ENCODE measurements at regions not wholly inside any gene's neighbourhood (a gene's known extent, or its start where the extent isn't known, plus 50 kb on each side); places are given as distances from the start of the nearest gene placed in this dataset.

- TF ChIP-seq, protein P1, sequence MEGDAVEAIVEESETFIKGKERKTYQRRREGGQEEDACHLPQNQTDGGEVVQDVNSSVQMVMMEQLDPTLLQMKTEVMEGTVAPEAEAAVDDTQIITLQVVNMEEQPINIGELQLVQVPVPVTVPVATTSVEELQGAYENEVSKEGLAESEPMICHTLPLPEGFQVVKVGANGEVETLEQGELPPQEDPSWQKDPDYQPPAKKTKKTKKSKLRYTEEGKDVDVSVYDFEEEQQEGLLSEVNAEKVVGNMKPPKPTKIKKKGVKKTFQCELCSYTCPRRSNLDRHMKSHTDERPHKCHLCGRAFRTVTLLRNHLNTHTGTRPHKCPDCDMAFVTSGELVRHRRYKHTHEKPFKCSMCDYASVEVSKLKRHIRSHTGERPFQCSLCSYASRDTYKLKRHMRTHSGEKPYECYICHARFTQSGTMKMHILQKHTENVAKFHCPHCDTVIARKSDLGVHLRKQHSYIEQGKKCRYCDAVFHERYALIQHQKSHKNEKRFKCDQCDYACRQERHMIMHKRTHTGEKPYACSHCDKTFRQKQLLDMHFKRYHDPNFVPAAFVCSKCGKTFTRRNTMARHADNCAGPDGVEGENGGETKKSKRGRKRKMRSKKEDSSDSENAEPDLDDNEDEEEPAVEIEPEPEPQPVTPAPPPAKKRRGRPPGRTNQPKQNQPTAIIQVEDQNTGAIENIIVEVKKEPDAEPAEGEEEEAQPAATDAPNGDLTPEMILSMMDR (IDR thresholded peaks at IDR 0.05), result no peak
- TF ChIP-seq POLR2A (IDR thresholded peaks at IDR 0.05) (no peak), EP300 (IDR thresholded peaks at IDR 0.05) (no peak)
Observed at GRCh38 chr2:51994123-51994763, 962.3 kb upstream of the NRXN1 start.
